H9 (cell line): ENCODE measurements at regions not wholly inside any gene's neighbourhood (a gene's known extent, or its start where the extent isn't known, plus 50 kb on each side); places are given as distances from the start of the nearest gene placed in this dataset.

Source experiments
- DNase-seq: peaks from one replicate; pipeline ENCODE4 v3.0.0-alpha.2; 2017
- H2AFZ ChIP-seq: one replicate; pipeline ENCODE4 v1.6.1; 2013; ENCODE audit warnings: mild to moderate bottlenecking, low read length, control low read depth, moderate library complexity
- H2AK5ac ChIP-seq: 2 replicates; pipeline ENCODE4 v1.6.1; 2013; ENCODE audit warnings: low read length, control low read depth, mixed read lengths; ENCODE audit not compliant: insufficient read length
- H2BK120ac ChIP-seq: one replicate; pipeline ENCODE4 v1.6.1; 2013; ENCODE audit warnings: low read depth, mild to moderate bottlenecking, low read length, control low read depth, inconsistent platforms; ENCODE audit not compliant: poor library complexity, severe bottlenecking
- H2BK12ac ChIP-seq: 2 replicates; pipeline ENCODE4 v1.6.1; 2013; ENCODE audit warnings: low read length, control low read depth, mixed read lengths, low read depth; ENCODE audit not compliant: insufficient read length
- H2BK15ac ChIP-seq: 2 replicates; pipeline ENCODE4 v1.6.1; 2013; ENCODE audit warnings: low read depth, low read length, control low read depth
- H2BK20ac ChIP-seq: one replicate; pipeline ENCODE4 v1.6.1; 2013; ENCODE audit warnings: low read depth, mild to moderate bottlenecking, low read length, control low read depth, inconsistent platforms; ENCODE audit not compliant: poor library complexity, severe bottlenecking
- H2BK5ac ChIP-seq: 2 replicates; pipeline ENCODE4 v1.6.1; 2013; ENCODE audit warnings: low read length, control low read depth, mixed read lengths; ENCODE audit not compliant: insufficient read length
- H3K14ac ChIP-seq: 2 replicates; pipeline ENCODE4 v1.6.1; 2013; ENCODE audit warnings: low read length, control low read depth; ENCODE audit not compliant: insufficient read depth
- H3K18ac ChIP-seq: 2 replicates; pipeline ENCODE4 v1.6.1; 2013; ENCODE audit warnings: low read depth, mild to moderate bottlenecking, mixed read lengths, low read length, control low read depth; ENCODE audit not compliant: insufficient read length
- H3K23ac ChIP-seq: 2 replicates; pipeline ENCODE4 v1.6.1; 2013; ENCODE audit warnings: low read length, control low read depth, mixed read lengths, low read depth; ENCODE audit not compliant: insufficient read length
- H3K23me2 ChIP-seq: 2 replicates; pipeline ENCODE4 v1.6.1; 2013; ENCODE audit warnings: low read depth, mild to moderate bottlenecking, mixed read lengths, low read length, control low read depth; ENCODE audit not compliant: insufficient read length, poor library complexity, severe bottlenecking
- H3K27ac ChIP-seq: 2 replicates; pipeline ENCODE4 v1.5.1; 2013; ENCODE audit warnings: low read length, control low read depth, mixed read lengths, low read depth; ENCODE audit not compliant: insufficient read length
- H3K27me3 ChIP-seq: 2 replicates; pipeline ENCODE4 v1.6.1; 2013; ENCODE audit warnings: low read length, control low read depth, inconsistent platforms; ENCODE audit not compliant: insufficient read depth
- H3K4ac ChIP-seq: 2 replicates; pipeline ENCODE4 v1.6.1; 2013; ENCODE audit warnings: low read depth, mild to moderate bottlenecking, control low read depth, inconsistent platforms, low read length, moderate library complexity
- H3K4me1 ChIP-seq: 2 replicates; pipeline ENCODE4 v1.6.1; 2013; ENCODE audit warnings: low read length, control low read depth, inconsistent platforms; ENCODE audit not compliant: insufficient read depth
- H3K4me2 ChIP-seq: 2 replicates; pipeline ENCODE4 v1.6.1; 2013; ENCODE audit warnings: low read length, control low read depth, mixed read lengths; ENCODE audit not compliant: insufficient read length, insufficient read depth
- H3K56ac ChIP-seq: 2 replicates; pipeline ENCODE4 v1.6.1; 2013; ENCODE audit warnings: low read depth, mild to moderate bottlenecking, mixed read lengths, low read length, control low read depth; ENCODE audit not compliant: insufficient read length
- H3K79me1 ChIP-seq: 2 replicates; pipeline ENCODE4 v1.6.1; 2013; ENCODE audit warnings: low read depth, mild to moderate bottlenecking, moderate library complexity, low read length, control low read depth, inconsistent platforms; ENCODE audit not compliant: insufficient read depth, poor library complexity, severe bottlenecking
- H3K79me2 ChIP-seq: 2 replicates; pipeline ENCODE4 v1.6.1; 2013; ENCODE audit warnings: low read length, control low read depth, inconsistent platforms; ENCODE audit not compliant: insufficient read depth
- H3K9ac ChIP-seq: 2 replicates; pipeline ENCODE4 v1.6.1; 2013; ENCODE audit warnings: low read length, control low read depth, mixed read lengths; ENCODE audit not compliant: insufficient read length; ENCODE audit errors: extremely low read depth
- H3K9me3 ChIP-seq: one replicate; pipeline ENCODE4 v1.6.1; 2013; ENCODE audit warnings: low read depth, low read length, inconsistent platforms; ENCODE audit not compliant: control insufficient read depth
- H3T11ph ChIP-seq: one replicate; pipeline ENCODE4 v1.6.1; 2013; ENCODE audit warnings: mild to moderate bottlenecking, low read length, control low read depth, inconsistent platforms
- H4K20me1 ChIP-seq: one replicate; pipeline ENCODE4 v1.6.1; 2013; ENCODE audit not compliant: control insufficient read depth, insufficient read length, insufficient read depth
- H4K5ac ChIP-seq: 2 replicates; pipeline ENCODE4 v1.6.1; 2013; ENCODE audit warnings: low read depth, mild to moderate bottlenecking, mixed read lengths, low read length, control low read depth; ENCODE audit not compliant: insufficient read length
- H4K8ac ChIP-seq: replicated peaks from 2 replicates; pipeline ENCODE4 v1.6.1; 2013; ENCODE audit warnings: low read length, control low read depth, mixed read lengths, low read depth; ENCODE audit not compliant: insufficient read length
- H4K91ac ChIP-seq: 2 replicates; pipeline ENCODE4 v1.6.1; 2013; ENCODE audit warnings: low read depth, mild to moderate bottlenecking, moderate library complexity, mixed read lengths, low read length, control low read depth; ENCODE audit not compliant: insufficient read length
- H3K27ac Mint-ChIP-seq, 3 experiments: 2 replicates in 2 of 3; 3 replicates in 1 of 3; pipeline ENCODE4 v1.8.0; 2020 to 2021; ENCODE audit warnings: mixed read lengths in 3 of 3, mild to moderate bottlenecking in 1 of 3, moderate library complexity in 1 of 3
- H3K27me3 Mint-ChIP-seq: 2 replicates; pipeline ENCODE4 v1.8.0; 2021; ENCODE audit warnings: low read depth, mild to moderate bottlenecking, moderate library complexity, mixed read lengths
- H3K36me3 Mint-ChIP-seq, 3 experiments: 2 replicates in 2 of 3; 3 replicates in 1 of 3; pipeline ENCODE4 v1.8.0; 2020 to 2021; ENCODE audit warnings: low read depth in 3 of 3, mixed read lengths in 3 of 3; ENCODE audit not compliant: insufficient read depth in 1 of 3
- H3K4me1 Mint-ChIP-seq, 2 experiments: 2 replicates each; pipeline ENCODE4 v1.8.0; 2020; ENCODE audit warnings: mixed read lengths in 2 of 2
- H3K4me3 Mint-ChIP-seq, 2 experiments: 2 replicates in 1 of 2; 3 replicates in 1 of 2; pipeline ENCODE4 v1.8.0; 2020 to 2021; ENCODE audit warnings: mild to moderate bottlenecking in 2 of 2, mixed read lengths in 2 of 2, moderate library complexity in 1 of 2
- H3K9me3 Mint-ChIP-seq, 2 experiments: 2 replicates in 1 of 2; 3 replicates in 1 of 2; pipeline ENCODE4 v1.8.0; 2020; ENCODE audit warnings: mild to moderate bottlenecking in 2 of 2, mixed read lengths in 2 of 2, moderate library complexity in 1 of 2
- WGBS: extraction: QIAGEN DNeasy Blood & Tissue Kit; methylation state at CpG from one replicate; pipeline ENCODE4 v1.1.7; 2013; ENCODE audit warnings: missing lambda C conversion rate, low lambda C conversion rate, mixed read lengths; ENCODE audit not compliant: insufficient read length; ENCODE audit errors: extremely low coverage; 5-methylcytosine and 5-hydroxymethylcytosine counted together
- TF ChIP-seq, protein P1 (sequence below): fragments of 200-600 bp; sonication (generic); conservative IDR thresholded peaks from 3 replicates; pipeline ENCODE4 v1.8.0; 2021; ENCODE audit warnings: antibody characterized with exemption, mild to moderate bottlenecking

DNA sequence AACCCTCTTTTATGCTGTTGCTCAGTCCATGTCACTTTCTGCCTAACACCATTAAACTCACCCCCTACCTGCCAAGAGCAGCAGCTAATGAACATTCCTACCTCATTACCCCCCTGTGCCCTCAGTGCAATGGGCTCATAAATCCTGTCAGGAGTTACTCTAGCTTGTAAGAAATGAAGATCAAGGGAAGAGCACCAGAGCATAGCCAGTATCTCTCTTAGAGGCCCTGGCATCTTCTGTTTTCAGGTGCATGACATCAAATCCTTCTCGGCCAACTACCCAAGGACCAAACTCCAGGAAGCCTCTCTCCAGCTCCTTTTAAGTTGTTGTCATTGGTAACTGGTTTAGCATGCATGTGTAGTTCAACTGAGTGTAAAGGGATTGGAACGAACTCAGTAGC is 75.1 kb downstream of the FOXI2 start:
- Histone ChIP-seq H3K23ac (no peak overlapping the region), H4K5ac (no peak overlapping the region), H2BK12ac (no peak overlapping the region), H2BK20ac (no peak overlapping the region), H3K27ac (no peak overlapping the region), H3K79me1 (no peaks in the 10 kb centered on the region), H3K9ac (no peak overlapping the region), H4K91ac (no peak overlapping the region), H2BK5ac (no peak overlapping the region), H3K18ac (no peak overlapping the region), H2BK15ac (no peak overlapping the region), H2BK120ac (no peak overlapping the region), H2AFZ (no peak overlapping the region), H2AK5ac (no peak overlapping the region), H3K56ac (no peak overlapping the region), H3K14ac (no peak overlapping the region), H3T11ph (no peak overlapping the region), H3K9me3 (no peaks in the 10 kb centered on the region), H3K4me2 (no peak overlapping the region), H4K20me1 (no peaks in the 10 kb centered on the region), H3K4me1 (no peaks in the 10 kb centered on the region), H3K27me3 (no peaks in the 10 kb centered on the region), H3K4ac (no peak overlapping the region), H3K23me2 (no peaks in the 10 kb centered on the region), H3K79me2 (no peaks in the 10 kb centered on the region), H4K8ac (no peak overlapping the region)
- H3K27me3 Mint-ChIP-seq, result peaks cover 4% of the 10 kb centered on the region
- no CpG with 5 or more reads among the region's 2 CpGs for WGBS
- no peak overlapping the region for H3K4me3 Mint-ChIP-seq
- no peak for DNase-seq
- H3K36me3 Mint-ChIP-seq, result no peaks in the 10 kb centered on the region; a peak in 1 of 7 replicates
- peaks cover 5 to 12% of the 10 kb centered on the region in 2 experiments; a peak in 2 of 4 replicates for H3K4me1 Mint-ChIP-seq
- H3K27ac Mint-ChIP-seq, result no peak overlapping the region
- peaks cover 9 to 11% of the 10 kb centered on the region in 2 experiments; a peak in 3 of 5 replicates for H3K9me3 Mint-ChIP-seq
- TF ChIP-seq, protein P1, sequence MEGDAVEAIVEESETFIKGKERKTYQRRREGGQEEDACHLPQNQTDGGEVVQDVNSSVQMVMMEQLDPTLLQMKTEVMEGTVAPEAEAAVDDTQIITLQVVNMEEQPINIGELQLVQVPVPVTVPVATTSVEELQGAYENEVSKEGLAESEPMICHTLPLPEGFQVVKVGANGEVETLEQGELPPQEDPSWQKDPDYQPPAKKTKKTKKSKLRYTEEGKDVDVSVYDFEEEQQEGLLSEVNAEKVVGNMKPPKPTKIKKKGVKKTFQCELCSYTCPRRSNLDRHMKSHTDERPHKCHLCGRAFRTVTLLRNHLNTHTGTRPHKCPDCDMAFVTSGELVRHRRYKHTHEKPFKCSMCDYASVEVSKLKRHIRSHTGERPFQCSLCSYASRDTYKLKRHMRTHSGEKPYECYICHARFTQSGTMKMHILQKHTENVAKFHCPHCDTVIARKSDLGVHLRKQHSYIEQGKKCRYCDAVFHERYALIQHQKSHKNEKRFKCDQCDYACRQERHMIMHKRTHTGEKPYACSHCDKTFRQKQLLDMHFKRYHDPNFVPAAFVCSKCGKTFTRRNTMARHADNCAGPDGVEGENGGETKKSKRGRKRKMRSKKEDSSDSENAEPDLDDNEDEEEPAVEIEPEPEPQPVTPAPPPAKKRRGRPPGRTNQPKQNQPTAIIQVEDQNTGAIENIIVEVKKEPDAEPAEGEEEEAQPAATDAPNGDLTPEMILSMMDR, result no peak
